ENCODE measurements at regions not wholly inside any gene's neighbourhood (a gene's known extent, or its start where the extent isn't known, plus 50 kb on each side); places are given as distances from the start of the nearest gene placed in this dataset.
"Not testable (repeated sequence)": the region's sequence is repeated elsewhere in the genome, so short reads cannot be mapped to it uniquely, and the experiment has no call there.

- intact Hi-C loops (cut with micrococcal nuclease); H3K4me2 ChIP-seq (replicated peaks; ENCODE audit: extremely low read depth, low read length, poor library complexity, severe bottlenecking): not testable (repeated sequence)
- TF ChIP-seq CTCF (IDR thresholded peaks at IDR 0.05): peak; percentile 29
Observed at GRCh38 chr21:28051649-28052048, 941.0 kb downstream of the LTN1 start.

GRCh38 chr21:28035692-28036091 lies 957.0 kb downstream of the LTN1 start:
- H2AFZ ChIP-seq (ENCODE audit: insufficient read depth, low read depth, low read length, poor library complexity, severe bottlenecking); H4K20me1 ChIP-seq (ENCODE audit: insufficient read depth, low read length); H3K9ac ChIP-seq (ENCODE audit: insufficient read depth, low read length, poor library complexity, severe bottlenecking); intact Hi-C loops (cut with micrococcal nuclease); H3K36me3 ChIP-seq (replicated peaks in 1 of 2; ENCODE audit: control insufficient read depth in 1 of 2, insufficient read depth in 2 of 2, low read length in 2 of 2); H3K9me3 ChIP-seq (replicated peaks in 1 of 2; ENCODE audit: control insufficient read depth in 1 of 2, insufficient read depth in 1 of 2, low read length in 2 of 2); H3K4me3 Mint-ChIP-seq; H3K4me2 ChIP-seq (replicated peaks; ENCODE audit: extremely low read depth, low read length, poor library complexity, severe bottlenecking); DNase-seq; H3K27ac Mint-ChIP-seq; H3K4me1 Mint-ChIP-seq; H3K27ac ChIP-seq (ENCODE audit: low read depth in 1 of 2, low read length in 2 of 2); H3K36me3 Mint-ChIP-seq; H3K4me3 ChIP-seq (replicated peaks in 1 of 3; ENCODE audit: low read depth in 2 of 3, low read length in 3 of 3); H3K79me2 ChIP-seq (ENCODE audit: insufficient read depth, low read length); H3K27me3 ChIP-seq (ENCODE audit: control insufficient read depth in 2 of 2, insufficient read depth in 2 of 2, low read length in 2 of 2); H3K27me3 Mint-ChIP-seq (ENCODE audit: low read depth in 3 of 3); H3K4me1 ChIP-seq (ENCODE audit: control insufficient read depth in 1 of 2, insufficient read depth in 2 of 2, low read length in 2 of 2): not testable (repeated sequence)
- peaks cover 5 to 19% (median 9%) of the 10 kb centered on the region in 7 donors for H3K9me3 Mint-ChIP-seq

More at GRCh38 chr21:28051649-28052048, 941.0 kb downstream of the LTN1 start:
- H3K4me3 ChIP-seq (replicated peaks in 1 of 3; ENCODE audit: low read depth in 2 of 3, low read length in 3 of 3); H3K36me3 Mint-ChIP-seq; H3K79me2 ChIP-seq (ENCODE audit: insufficient read depth, low read length); H3K4me1 ChIP-seq (ENCODE audit: control insufficient read depth in 1 of 2, insufficient read depth in 2 of 2, low read length in 2 of 2); H4K20me1 ChIP-seq (ENCODE audit: insufficient read depth, low read length); H3K9ac ChIP-seq (ENCODE audit: insufficient read depth, low read length, poor library complexity, severe bottlenecking); H3K36me3 ChIP-seq (replicated peaks in 1 of 2; ENCODE audit: control insufficient read depth in 1 of 2, insufficient read depth in 2 of 2, low read length in 2 of 2); H3K4me3 Mint-ChIP-seq; H3K4me1 Mint-ChIP-seq; DNase-seq; H2AFZ ChIP-seq (ENCODE audit: insufficient read depth, low read depth, low read length, poor library complexity, severe bottlenecking); H3K27me3 Mint-ChIP-seq (ENCODE audit: low read depth in 3 of 3); H3K27ac ChIP-seq (ENCODE audit: low read depth in 1 of 2, low read length in 2 of 2); H3K9me3 ChIP-seq (replicated peaks in 1 of 2; ENCODE audit: control insufficient read depth in 1 of 2, insufficient read depth in 1 of 2, low read length in 2 of 2); H3K27me3 ChIP-seq (ENCODE audit: control insufficient read depth in 2 of 2, insufficient read depth in 2 of 2, low read length in 2 of 2); H3K9me3 Mint-ChIP-seq; H3K27ac Mint-ChIP-seq: not testable (repeated sequence)
- WGBS (ENCODE audit: insufficient coverage): no CpG with 5 or more reads among the region's 4 CpGs

- H3K27me3 Mint-ChIP-seq (ENCODE audit: low read depth in 3 of 3); H3K4me3 Mint-ChIP-seq; H3K27ac Mint-ChIP-seq; H3K4me1 Mint-ChIP-seq; H3K4me3 ChIP-seq (replicated peaks in 1 of 3; ENCODE audit: low read depth in 2 of 3, low read length in 3 of 3); intact Hi-C loops (cut with micrococcal nuclease); H3K36me3 Mint-ChIP-seq; H2AFZ ChIP-seq (ENCODE audit: insufficient read depth, low read depth, low read length, poor library complexity, severe bottlenecking); H3K27me3 ChIP-seq (ENCODE audit: control insufficient read depth in 2 of 2, insufficient read depth in 2 of 2, low read length in 2 of 2); H3K4me2 ChIP-seq (replicated peaks; ENCODE audit: extremely low read depth, low read length, poor library complexity, severe bottlenecking); DNase-seq; H3K9ac ChIP-seq (ENCODE audit: insufficient read depth, low read length, poor library complexity, severe bottlenecking); H3K4me1 ChIP-seq (ENCODE audit: control insufficient read depth in 1 of 2, insufficient read depth in 2 of 2, low read length in 2 of 2); H3K36me3 ChIP-seq (replicated peaks in 1 of 2; ENCODE audit: control insufficient read depth in 1 of 2, insufficient read depth in 2 of 2, low read length in 2 of 2); H4K20me1 ChIP-seq (ENCODE audit: insufficient read depth, low read length); H3K27ac ChIP-seq (ENCODE audit: low read depth in 1 of 2, low read length in 2 of 2); H3K79me2 ChIP-seq (ENCODE audit: insufficient read depth, low read length): not testable (repeated sequence)
- peaks cover 5 to 24% (median 14%) of the 10 kb centered on the region in 7 donors for H3K9me3 Mint-ChIP-seq
- H3K9me3 ChIP-seq (replicated peaks in 1 of 2; ENCODE audit: control insufficient read depth in 1 of 2, insufficient read depth in 1 of 2, low read length in 2 of 2): peaks cover 6 to 14% of the 10 kb centered on the region in 2 donors
- no CpG with 5 or more reads among the region's 2 CpGs for WGBS (ENCODE audit: insufficient coverage)
Observed at GRCh38 chr21:28034916-28035315, 957.8 kb downstream of the LTN1 start.

GRCh38 chr21:28034334-28034733 lies 958.3 kb downstream of the LTN1 start:
- peaks cover 9 to 14% of the 10 kb centered on the region in 2 donors for H3K9me3 ChIP-seq (replicated peaks in 1 of 2; ENCODE audit: control insufficient read depth in 1 of 2, insufficient read depth in 1 of 2, low read length in 2 of 2)
- H3K4me3 Mint-ChIP-seq; intact Hi-C loops (cut with micrococcal nuclease); H3K27ac ChIP-seq (ENCODE audit: low read depth in 1 of 2, low read length in 2 of 2); H3K79me2 ChIP-seq (ENCODE audit: insufficient read depth, low read length); H3K27me3 Mint-ChIP-seq (ENCODE audit: low read depth in 3 of 3); H2AFZ ChIP-seq (ENCODE audit: insufficient read depth, low read depth, low read length, poor library complexity, severe bottlenecking); H4K20me1 ChIP-seq (ENCODE audit: insufficient read depth, low read length); H3K9ac ChIP-seq (ENCODE audit: insufficient read depth, low read length, poor library complexity, severe bottlenecking); H3K4me1 Mint-ChIP-seq; H3K27ac Mint-ChIP-seq; H3K4me3 ChIP-seq (replicated peaks in 1 of 3; ENCODE audit: low read depth in 2 of 3, low read length in 3 of 3); DNase-seq; H3K4me1 ChIP-seq (ENCODE audit: control insufficient read depth in 1 of 2, insufficient read depth in 2 of 2, low read length in 2 of 2); H3K36me3 Mint-ChIP-seq; H3K27me3 ChIP-seq (ENCODE audit: control insufficient read depth in 2 of 2, insufficient read depth in 2 of 2, low read length in 2 of 2); H3K36me3 ChIP-seq (replicated peaks in 1 of 2; ENCODE audit: control insufficient read depth in 1 of 2, insufficient read depth in 2 of 2, low read length in 2 of 2); H3K4me2 ChIP-seq (replicated peaks; ENCODE audit: extremely low read depth, low read length, poor library complexity, severe bottlenecking): not testable (repeated sequence)
- WGBS (ENCODE audit: insufficient coverage): 100% methylated on average over 2 of the region's 4 CpGs
- peaks cover 8 to 24% (median 18%) of the 10 kb centered on the region in 7 donors for H3K9me3 Mint-ChIP-seq
